GM19240 (cell line): ENCODE measurements at regions not wholly inside any gene's neighbourhood (a gene's known extent, or its start where the extent isn't known, plus 50 kb on each side); places are given as distances from the start of the nearest gene placed in this dataset.

Experiments
- DNase-seq: peaks from one replicate; pipeline ENCODE4 v3.0.0; 2011; ENCODE audit warnings: low spot score; ENCODE audit not compliant: insufficient read length

DNA sequence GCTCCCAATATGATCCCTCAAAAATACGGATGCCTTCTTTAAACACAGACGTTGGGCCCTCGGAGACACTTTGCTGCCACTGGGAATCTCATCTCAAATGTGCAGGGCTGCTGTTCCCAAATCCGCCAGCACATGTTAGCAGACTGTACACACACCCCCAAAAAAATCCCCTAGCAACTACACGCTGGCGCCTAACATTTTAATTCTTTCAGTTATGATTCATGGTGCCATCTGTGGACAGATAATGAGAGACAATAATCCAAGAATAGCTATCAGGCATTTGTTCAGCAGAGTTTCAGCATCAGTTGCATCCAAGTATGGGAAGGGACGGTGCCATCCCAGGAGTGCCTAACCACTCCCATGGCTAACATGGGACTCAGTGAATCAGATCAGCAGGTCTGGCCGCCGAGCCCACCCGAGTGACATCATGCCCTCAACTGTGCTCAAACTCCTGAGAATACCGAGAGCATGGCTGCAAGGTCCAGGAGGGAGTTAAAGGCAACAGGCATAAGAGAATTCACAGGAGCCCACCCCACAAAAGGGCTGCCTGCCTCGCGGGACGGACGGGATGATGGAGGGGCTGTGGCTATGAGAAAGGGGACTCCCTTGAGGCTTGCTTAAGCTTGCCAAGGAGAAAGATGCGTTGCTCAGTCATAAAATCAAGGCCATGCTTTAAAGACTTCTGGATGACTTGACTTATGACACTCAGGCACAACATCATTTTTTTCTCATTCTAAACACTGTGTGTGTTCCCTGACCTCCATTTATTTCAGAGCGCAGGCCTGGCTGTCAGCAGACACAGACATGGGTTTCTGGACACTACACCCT is 337.0 kb downstream of the SHANK2 start:
- DNase-seq = no peak

DNA sequence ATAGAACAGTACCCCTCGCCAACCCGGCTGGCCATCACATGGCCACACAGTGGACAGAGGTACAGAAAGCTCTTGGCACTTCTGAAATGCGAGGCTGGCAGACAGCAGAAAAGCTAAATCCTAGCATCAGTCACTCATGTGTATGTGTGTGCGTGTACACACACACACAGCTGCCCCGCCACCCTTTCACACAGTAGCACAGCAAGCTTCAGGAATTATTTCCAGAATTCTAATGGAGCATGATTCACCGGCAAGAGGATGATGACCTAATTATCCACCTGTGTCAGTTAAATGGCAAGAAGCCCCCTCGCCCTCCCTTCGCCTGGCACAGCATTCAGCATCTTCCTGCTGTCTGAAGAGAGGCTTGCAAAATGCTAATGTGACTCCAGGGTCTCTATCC is 336.0 kb downstream of the SHANK2 start:
- no peak for DNase-seq

DNA sequence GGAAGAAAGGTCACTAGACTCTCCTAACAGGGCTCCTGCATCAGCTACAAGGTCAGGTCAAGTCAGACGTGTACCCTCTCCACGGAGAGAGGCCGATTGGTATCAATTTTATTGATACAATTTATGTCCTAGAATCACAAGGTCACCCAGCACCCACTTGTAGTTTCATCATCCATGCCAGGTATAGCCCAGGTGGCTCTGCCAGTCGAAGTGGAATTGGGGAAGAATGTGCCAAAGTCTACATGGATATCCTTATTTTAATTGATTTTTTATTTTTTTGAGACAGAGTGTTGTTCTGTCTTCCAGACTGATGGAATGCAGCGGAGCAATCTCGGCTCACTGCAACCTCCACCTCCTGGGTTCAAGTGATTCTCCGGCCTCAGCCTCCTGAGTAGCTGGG is 334.1 kb downstream of the SHANK2 start:
- no peak for DNase-seq

DNA sequence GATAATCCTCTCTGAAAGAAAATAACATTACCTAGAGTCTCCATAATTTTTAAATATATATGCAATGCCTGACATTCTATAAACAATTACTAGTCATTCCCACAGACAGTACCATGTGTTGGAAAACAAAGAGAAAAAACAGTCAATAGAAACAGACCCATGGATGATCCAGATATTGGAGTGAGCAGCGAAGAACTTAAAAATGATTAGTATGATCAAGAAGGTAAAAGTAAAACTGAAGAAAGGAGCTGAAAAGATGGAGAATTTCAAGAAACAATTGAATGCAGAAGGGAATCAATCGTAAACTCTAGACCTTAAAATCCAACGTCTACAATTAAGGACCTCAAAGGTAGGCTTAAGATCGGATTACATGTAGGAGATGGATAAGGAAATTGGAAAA is 330.6 kb downstream of the SHANK2 start:
- DNase-seq = no peak

DNA sequence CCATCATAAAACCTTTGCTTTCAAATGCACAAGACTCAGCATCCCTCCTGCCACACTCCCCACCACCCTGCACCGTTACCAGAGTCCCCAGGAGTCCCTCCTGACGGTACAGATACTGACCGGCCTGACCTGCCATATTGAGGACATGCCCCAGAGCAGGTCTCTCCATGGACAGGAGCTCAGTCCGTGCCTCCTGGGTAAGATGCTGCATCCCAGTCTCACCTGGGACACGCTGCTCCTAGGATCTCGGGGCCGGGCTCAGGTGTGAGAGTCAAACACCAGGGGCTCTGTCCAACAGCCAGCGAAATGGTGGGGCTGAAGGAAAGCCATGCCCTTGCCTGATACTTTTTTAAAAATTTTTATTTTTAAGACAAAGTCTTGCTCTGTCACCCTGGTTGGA is 328.3 kb downstream of the SHANK2 start:
- no peak for DNase-seq

DNA sequence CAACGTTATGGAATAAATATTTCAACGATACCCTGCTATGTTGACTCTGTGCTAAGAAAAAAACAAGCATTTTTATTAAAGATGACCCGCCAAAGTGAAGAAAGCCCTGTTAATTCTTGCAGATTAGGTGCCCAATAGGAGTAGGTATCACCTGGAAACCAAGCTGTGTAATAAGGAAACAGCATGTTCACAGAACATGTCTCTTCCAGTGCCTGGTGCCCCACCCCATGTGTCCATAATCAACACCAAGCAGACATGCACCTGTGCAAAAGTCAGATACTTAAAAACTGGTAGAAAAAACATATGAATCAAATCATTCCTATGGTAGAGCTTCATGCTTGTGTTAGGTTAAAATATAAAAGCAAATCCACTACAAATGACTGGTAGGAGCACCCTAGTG is 327.1 kb downstream of the SHANK2 start:
- DNase-seq = no peak

DNA sequence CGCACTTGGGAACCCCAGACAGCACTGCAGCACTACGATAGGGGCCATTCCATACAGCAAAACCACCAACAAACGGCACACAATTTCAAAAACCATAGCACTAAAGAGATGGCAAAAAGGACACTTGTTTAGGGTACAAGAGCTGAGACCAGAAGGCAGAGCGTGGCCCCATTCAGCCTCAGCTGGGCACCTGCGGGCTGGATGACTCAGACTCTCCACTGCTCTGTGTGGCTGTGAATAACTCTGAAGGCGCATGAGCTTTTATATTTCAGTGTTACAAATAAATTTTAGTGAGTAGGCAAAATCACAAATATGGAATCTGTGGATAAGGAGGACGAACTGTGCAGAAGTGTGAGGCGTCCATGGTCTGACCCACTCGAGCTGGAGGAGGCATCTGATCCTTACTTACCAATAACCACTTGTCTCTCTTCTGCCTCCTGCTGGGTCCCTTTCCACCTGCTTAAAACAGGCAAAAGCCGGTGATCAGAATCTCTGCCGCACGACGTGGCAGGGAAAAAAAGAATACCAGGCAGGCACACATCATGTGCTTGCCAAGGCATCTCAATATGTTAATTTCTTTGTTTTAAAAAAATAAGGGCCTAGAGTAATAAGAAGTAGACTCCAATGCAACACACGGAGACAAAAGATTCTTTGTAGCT is 325.7 kb downstream of the SHANK2 start:
- DNase-seq = no peak

DNA sequence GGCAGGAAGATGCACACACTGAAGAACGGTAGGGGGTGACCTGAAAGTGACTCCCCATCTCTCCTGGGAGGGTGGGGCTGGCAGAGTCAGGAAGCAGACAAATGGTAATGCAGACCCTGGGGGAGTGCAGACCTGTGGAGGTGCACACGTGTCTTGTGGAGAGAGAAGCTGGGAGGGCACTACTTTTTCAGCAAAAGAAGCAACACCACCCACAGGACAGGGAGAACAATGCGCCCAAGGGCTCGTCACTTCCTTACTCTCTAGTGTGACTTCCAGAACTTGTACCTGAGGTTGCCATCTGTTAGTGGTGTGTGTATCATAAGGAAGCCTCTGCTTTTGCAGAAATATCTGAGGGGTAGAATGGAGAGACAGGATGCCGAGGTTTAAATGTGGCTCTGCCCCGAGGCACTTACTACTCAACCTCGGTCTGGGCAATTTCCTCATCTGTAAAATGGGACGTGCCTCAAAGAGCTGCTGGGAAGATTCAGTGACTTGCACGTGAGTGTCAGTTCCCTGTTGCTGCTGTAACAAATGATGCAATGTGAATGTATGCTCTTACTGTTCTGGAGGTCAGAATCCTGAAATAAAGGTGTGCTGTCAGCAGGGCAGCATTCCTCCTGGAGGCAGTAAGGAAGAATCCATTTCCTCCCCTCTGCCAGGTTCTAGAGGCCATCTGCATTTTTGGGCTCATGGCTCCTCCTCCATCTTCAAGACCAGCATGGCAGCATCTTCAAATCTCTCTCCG is 323.4 kb downstream of the SHANK2 start:
- no peak for DNase-seq

DNA sequence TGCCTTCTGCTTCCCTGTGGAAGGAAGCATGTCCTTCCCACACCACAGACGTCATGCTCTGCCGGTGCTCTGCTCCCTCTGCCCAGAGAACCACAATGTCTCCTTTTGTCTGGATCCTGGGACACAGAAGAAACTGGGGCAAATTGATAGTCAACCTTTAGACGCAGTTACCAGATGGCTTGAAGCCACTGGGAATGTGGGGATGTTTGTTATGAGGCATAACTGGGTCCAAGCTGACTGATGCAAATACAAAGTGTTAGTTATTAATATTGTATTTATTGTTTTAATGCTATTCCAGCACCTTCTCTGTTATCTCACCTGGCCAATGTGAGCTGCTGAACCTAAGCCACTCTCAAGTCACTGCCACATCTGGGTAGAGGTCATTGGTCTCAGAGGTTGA is 322.2 kb downstream of the SHANK2 start:
- no peak for DNase-seq

DNA sequence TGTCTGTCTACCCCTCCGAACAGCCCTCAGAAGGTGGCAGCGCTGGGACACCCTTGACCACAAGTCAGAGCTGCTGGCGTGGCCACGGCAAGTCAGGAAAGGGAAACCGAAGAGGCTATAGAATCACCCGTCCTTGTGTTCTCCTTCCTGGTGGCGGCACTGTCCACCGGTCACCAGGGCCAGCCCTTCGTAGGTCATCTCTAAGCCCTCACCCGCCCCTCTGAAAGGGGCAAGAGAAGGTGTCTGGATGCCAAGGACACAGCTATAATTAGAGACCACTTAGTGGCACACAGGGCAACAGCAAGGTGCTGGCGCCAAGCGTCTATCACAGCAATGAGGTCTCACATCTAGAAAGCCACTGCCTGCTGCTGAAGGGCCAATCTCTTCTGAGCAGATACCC is 320.9 kb downstream of the SHANK2 start:
- DNase-seq = no peak

DNA sequence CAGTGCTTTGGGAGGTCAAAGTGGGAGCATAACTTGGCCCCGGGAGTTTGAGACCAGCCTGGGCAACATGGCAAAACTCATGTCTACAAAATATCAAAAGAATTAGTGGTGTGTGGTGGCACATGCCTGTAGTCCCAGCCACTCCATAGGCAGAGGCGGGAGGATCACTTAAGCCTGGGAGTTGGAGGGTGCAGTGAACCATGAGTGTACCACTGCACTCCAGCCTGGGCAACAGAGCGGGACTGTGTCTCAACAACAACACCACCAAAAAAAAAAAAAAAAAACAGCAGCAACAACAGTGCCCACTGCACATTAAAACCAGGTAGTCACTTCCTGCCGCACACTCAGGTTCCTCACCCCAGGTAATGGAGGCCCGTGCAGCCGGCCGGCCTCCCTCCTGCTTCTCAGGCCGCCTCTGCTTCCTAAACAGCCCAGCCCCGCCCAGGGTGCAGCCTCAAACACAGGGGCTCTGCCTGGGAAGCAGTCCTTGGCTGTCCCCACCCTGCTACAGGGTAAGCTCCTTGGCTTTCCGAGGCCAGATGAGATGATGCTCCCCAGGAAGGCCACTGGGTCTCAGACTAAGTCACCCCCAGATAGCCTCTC is 318.3 kb downstream of the SHANK2 start:
- no peak for DNase-seq

DNA sequence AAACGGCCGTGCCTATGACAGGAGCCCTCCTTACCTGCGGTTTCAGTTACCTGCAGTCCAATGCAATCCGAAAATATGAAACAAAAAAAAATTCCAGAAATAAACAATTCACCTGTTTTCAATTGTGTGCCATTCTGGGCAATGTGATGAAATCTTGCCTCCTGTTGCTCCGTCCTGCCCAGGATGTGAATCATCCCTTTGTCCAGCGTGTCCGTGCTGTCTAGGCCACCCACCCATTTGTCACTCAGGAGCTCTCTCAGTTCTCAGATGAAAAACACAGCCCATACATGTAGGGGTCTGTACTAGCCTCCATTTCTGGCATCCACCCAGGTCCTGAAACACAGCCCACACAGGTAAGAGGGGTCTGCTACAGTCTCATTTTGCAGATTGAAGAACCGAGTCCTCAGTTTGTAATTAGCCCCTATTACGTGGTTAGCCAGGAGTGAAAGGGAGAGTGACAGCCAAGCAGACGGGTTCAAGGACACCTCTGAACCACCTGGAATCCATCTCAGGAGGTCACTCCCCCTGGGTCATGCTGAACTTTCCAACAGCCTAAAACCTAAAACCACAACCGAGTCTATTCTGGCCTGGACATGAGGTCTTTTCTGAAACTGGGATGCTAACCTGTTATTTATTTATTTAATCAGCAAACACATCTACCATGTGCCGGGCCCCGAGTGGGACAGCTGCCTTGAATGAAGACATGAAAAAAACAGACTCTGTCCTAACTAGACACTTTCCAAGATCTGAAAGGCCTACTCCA is 317.2 kb downstream of the SHANK2 start:
- no peak for DNase-seq

DNA sequence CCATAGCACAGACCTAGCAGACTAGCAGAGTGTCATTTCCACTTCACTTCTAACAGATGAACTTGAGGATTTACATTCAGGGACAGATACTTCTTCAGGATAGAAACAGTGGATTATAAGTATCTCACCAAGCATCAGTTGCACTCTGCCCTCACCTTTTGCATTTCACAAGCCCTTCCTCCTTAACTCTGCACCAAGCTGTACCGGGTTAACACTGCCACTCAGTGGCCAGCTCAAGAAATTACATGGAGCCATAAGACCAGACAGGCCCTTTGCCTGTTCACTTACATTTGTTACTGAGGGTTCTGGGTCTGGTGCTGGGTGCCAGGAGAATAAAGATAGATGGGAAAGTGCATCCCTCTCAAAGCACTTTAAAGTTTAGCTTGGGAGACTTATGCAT is 309.8 kb downstream of the SHANK2 start:
- DNase-seq = no peak

DNA sequence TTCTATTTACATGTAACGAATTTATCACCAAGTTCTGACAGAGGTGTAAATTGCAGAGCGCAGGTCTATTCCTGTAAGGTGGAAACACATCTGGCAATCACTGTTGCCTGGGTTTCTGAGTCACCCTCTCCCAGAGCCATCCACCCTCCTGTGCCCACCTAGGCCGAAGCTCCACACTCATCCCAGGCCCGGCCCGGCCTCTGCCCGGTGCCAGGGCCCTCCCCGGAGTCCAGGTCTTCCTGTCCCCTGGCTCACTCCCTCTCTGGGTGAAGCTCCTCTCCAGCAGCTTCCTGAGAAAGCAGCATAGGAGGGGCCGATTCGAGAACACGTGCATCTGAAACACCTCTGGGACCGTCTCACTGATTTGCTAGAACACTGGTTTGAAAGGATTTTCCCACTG is 308.2 kb downstream of the SHANK2 start:
- no peak for DNase-seq

DNA sequence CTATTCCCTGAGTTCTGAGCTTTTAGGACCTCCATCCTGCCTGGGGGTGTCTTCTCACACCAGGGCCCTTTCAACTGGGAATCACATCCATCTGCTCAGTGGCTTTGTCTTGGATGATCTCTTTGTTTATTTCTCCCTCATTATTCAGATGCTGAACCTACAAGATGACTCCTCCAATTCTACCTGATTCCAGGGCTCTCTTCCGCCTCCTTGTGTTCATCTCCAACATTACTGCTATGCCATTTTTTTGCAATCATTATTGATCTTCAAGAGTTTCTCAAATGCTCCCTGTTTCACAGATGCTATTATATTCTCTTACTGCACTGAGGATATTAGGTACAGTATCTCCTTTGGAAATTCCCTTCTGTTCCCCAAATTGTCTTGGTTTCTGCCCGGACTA is 307.7 kb downstream of the SHANK2 start:
- DNase-seq = no peak

DNA sequence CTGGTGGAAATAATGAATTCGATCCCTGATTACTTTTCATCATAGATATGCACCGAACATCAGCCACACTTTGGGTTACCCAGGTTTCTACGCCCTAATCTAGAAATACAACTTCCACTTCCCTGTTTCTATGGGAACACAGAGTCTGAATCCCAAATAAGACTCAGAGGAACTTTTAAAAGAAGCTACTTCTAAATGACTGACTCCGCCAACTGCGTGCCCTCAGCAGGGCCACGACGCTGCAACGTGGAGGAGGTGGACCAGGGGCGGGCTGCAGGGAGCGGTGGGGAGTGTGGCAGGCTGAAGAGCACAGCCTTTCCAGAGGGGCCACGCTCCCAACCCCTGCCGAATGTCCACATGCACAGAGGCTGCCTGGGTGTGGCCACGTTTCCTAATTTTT is 304.0 kb downstream of the SHANK2 start:
- no peak for DNase-seq

DNA sequence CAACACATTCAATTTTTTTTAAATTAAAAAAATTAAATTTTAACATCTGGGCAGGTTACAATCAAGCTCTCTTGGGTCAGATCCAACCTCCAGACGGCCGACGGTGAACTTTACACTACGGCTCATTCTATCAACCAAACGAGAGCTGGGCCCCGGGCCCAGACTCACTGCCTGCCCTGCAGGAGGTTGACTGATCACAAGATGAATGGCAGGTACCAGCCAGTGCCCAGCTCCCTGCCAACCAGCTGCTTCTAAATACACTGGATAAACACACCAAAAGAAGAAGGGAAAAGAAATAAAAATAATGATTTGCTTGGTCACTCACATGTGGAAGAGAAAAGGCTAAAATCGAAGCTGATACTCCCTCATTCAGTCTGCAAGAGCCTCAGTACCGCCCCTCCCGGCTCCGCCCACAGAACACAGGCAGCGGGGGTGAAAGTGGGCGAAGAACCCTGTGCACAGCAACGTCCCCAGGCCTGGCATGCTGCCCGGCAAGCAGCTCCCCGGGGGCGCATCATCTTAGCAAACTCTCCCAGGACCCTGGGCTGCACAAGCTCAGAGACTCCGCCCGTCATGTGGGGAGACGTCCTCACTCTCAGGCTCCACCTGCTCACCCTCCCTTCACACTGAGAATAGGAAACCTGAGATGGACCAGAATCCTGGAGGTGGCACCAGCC is 303.4 kb downstream of the SHANK2 start:
- DNase-seq = no peak

DNA sequence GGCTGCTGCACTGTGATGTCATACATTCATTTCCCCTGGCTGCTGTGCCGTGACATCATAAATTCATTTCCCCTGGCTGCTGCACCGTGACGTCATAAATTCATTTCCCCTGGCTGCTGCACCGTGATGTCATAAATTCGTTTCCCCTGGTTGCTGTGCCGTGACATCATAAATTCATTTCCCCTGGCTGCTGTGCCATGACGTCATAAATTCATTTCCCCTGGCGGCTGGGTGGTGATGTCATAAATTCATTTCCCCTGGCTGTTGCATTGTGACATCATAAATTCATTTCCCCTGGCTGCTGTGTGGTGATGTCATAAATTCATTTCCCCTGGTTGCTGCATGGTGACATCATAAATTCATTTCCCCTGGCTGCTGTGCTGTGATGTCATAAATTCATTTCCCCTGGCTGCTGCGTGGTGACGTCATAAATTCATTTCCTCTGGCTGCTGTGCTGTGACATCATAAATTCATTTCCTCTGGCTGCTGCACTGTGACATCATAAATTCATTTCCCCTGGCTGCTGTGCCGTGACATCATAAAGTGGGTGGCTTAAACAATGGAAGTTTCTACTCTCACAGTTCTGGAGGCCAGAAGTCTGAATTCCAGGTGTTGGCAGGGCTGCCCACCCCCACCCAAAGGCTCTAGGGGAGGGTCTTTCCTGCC is 301.1 kb downstream of the SHANK2 start:
- DNase-seq = no peak

DNA sequence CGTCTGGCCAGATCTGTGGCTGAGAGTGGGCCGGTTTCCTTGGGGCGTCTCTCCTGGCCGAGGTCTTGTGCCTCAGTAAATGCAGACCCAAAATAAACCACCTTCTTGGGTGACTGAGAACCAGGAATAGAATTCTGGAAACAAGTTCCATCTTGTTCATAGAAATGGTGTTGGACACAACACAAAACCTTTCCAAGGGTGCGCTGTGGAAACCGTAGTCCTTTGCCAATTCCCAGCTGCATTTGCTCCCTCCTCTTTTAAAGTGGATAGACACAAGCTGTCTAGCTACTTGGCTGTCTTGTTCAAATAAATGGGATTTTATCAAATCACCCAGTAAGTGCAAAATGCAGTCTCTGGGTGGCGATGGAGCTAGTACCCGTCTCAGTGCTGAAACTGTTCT is 300.2 kb downstream of the SHANK2 start:
- no peak for DNase-seq

DNA sequence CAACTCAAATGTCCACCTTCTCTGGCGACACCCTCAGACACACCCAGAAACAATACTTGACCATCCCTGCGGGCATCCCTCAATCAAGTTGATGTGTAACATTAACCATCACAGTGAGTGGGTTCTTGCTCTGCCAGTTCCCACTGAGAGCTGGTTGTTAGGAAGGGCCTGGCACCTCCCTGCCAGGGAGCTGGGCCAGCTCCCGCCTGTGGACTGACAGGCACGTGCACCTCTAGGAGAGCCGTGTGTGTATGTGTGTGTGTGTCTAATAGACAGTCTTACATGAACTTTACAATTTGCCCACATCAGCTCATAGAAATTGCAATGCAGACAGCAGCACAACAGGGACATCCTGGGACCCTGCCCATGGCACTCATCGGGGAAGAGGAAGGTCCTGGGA is 298.7 kb downstream of the SHANK2 start:
- no peak for DNase-seq
